ENCODE measurements at regions not wholly inside any gene's neighbourhood (a gene's known extent, or its start where the extent isn't known, plus 50 kb on each side); places are given as distances from the start of the nearest gene placed in this dataset.

DNA sequence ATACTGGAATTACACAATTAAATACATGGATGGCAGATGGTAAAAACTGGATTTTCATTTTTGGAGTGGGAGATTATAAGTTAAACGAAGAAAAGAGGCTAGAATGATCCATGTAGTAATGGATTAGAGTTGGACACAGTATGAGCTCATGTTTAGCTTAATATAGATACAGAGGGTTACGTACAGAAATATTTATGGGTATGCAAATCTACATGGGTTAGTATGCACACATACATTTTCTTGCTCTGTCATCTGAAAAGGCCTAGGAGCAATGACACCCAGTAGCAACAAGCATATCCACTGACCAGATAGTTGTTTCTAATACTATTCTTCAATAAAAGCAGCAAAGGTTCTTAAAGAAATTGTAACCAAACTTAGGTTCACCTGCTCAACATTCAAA, 366.4 kb downstream of the SEMA3D start:
- Histone ChIP-seq H3K4me2 (ENCODE audit: low read length) (no peak overlapping the region), H4K20me1 (ENCODE audit: low read length) (no peaks in the 10 kb centered on the region), H3K27ac (ENCODE audit: low read length) (no peak overlapping the region), H2AFZ (ENCODE audit: low read length) (no peak overlapping the region), H3K9ac (ENCODE audit: low read length) (no peak overlapping the region), H3K9me2 (replicated peaks; ENCODE audit: low read length) (no peaks in the 10 kb centered on the region), H3K9me3 (ENCODE audit: low read length) (no peaks in the 10 kb centered on the region), H3K4me1 (ENCODE audit: insufficient read depth, low read length) (no peaks in the 10 kb centered on the region), H3K27me3 (ENCODE audit: low read length) (no peaks in the 10 kb centered on the region), H3K79me2 (ENCODE audit: low read length) (no peaks in the 10 kb centered on the region), H3K4me3 (ENCODE audit: low read length) (no peak overlapping the region), H3K36me3 (ENCODE audit: low read depth, low read length) (no peaks in the 10 kb centered on the region), H3F3A (ENCODE audit: low read length, unreplicated experiment) (no peaks in the 10 kb centered on the region)
- BruUV-seq (replicated peaks) = no TSS peak
- ChIA-PET POLR2A (ENCODE audit: unreplicated experiment) (no interaction called here), CTCF (no interaction called here)
- TF ChIP-seq, protein P1, sequence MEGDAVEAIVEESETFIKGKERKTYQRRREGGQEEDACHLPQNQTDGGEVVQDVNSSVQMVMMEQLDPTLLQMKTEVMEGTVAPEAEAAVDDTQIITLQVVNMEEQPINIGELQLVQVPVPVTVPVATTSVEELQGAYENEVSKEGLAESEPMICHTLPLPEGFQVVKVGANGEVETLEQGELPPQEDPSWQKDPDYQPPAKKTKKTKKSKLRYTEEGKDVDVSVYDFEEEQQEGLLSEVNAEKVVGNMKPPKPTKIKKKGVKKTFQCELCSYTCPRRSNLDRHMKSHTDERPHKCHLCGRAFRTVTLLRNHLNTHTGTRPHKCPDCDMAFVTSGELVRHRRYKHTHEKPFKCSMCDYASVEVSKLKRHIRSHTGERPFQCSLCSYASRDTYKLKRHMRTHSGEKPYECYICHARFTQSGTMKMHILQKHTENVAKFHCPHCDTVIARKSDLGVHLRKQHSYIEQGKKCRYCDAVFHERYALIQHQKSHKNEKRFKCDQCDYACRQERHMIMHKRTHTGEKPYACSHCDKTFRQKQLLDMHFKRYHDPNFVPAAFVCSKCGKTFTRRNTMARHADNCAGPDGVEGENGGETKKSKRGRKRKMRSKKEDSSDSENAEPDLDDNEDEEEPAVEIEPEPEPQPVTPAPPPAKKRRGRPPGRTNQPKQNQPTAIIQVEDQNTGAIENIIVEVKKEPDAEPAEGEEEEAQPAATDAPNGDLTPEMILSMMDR (conservative IDR thresholded peaks at IDR 0.05; ENCODE audit: low read depth, low read length) = no peak
- ATAC-seq (no peak), DNase-seq (no peak)
- intact Hi-C loops (cut with micrococcal nuclease) = no loop called here

DNA sequence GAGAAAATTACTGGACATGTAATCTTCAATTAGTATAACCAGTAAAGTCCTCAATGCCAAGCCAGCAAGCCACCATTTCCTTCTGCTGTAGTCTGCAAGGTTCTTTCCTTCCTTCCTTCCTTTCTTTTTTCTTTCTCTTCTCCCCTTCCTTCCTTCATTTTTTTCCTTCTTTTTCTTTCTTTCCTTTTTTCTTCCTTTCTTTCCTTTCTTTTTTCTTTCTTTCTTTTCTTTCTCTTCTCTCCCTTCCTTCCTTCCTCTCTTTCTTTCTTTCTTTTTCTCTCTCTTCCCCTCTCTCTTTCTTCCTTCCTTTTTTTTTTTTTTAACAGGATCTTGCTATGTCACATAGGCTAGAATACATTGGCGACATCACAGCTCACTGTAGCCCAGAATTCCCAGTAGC, 369.8 kb downstream of the SEMA3D start:
- no peak for TF ChIP-seq EZH2phosphoT487 (IDR thresholded peaks at IDR 0.05; ENCODE audit: borderline replicate concordance, low read length)
- TF ChIP-seq, protein P1 (conservative IDR thresholded peaks at IDR 0.05; ENCODE audit: low read depth, low read length) = no peak
- POLR2A ChIA-PET (ENCODE audit: unreplicated experiment) = interaction anchor here (0.7 kb wide), 1 partner anchor 834 kb away, joined by 3 read pairs; no protein-coding TSS in a partner anchor
- no TSS peak for BruUV-seq (replicated peaks)

DNA sequence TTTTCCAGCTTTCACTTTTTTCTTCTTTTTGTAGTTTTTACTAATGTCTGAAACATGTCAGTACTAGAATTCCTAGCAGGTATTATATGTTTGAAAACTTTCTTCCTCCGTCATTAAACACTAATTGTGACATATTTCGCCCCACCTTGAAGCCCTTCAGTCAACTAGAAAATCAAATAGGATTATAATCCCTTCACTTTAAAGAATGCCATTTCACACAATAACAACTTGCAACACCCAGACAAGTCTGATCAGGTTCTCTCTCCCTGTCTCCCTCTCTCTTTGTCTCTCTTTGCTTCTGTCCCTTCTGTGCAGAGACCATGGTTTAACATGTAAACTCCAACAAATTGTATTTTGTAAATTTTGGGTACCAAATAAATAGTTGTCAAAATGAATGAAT, 373.5 kb downstream of the SEMA3D start:
- no peak for ATAC-seq
- H3K4me2 ChIP-seq (ENCODE audit: low read length) = no peak overlapping the region
- POLR2A ChIA-PET (ENCODE audit: unreplicated experiment) = no interaction called here

More for the DNA sequence above, 369.8 kb downstream of the SEMA3D start:
- CTCF ChIA-PET = no interaction called here
- H3K4me3 ChIP-seq (ENCODE audit: low read length) = no peak overlapping the region
- H3K27ac ChIP-seq (ENCODE audit: low read length) = no peak overlapping the region
- no peaks in the 10 kb centered on the region for H3F3A ChIP-seq (ENCODE audit: low read length, unreplicated experiment)
- no peaks in the 10 kb centered on the region for H3K36me3 ChIP-seq (ENCODE audit: low read depth, low read length)
- DNase-seq = no peak
- intact Hi-C loops (cut with micrococcal nuclease) = no loop called here
- H3K79me2 ChIP-seq (ENCODE audit: low read length) = no peaks in the 10 kb centered on the region
- no peaks in the 10 kb centered on the region for H3K4me1 ChIP-seq (ENCODE audit: insufficient read depth, low read length)
- H3K9me3 ChIP-seq (ENCODE audit: low read length) = no peaks in the 10 kb centered on the region
- no peak overlapping the region for H3K9ac ChIP-seq (ENCODE audit: low read length)
- no peak overlapping the region for H3K4me2 ChIP-seq (ENCODE audit: low read length)
- H3K9me2 ChIP-seq (replicated peaks; ENCODE audit: low read length) = no peaks in the 10 kb centered on the region
- H3K27me3 ChIP-seq (ENCODE audit: low read length) = no peaks in the 10 kb centered on the region
- ATAC-seq = no peak
- no peaks in the 10 kb centered on the region for H4K20me1 ChIP-seq (ENCODE audit: low read length)
- H2AFZ ChIP-seq (ENCODE audit: low read length) = no peak overlapping the region

More for the DNA sequence above, 373.5 kb downstream of the SEMA3D start:
- H3K36me3 ChIP-seq (ENCODE audit: low read depth, low read length) = no peaks in the 10 kb centered on the region
- intact Hi-C loops (cut with micrococcal nuclease) = no loop called here
- no peak for DNase-seq
- H3K79me2 ChIP-seq (ENCODE audit: low read length) = no peaks in the 10 kb centered on the region
- no peaks in the 10 kb centered on the region for H3K9me3 ChIP-seq (ENCODE audit: low read length)
- H3K4me1 ChIP-seq (ENCODE audit: insufficient read depth, low read length) = no peaks in the 10 kb centered on the region
- TF ChIP-seq, protein P1 (conservative IDR thresholded peaks at IDR 0.05; ENCODE audit: low read depth, low read length) = no peak
- TF ChIP-seq EZH2 (IDR thresholded peaks at IDR 0.05; ENCODE audit: low read length, unreplicated experiment) (no peak), EZH2phosphoT487 (IDR thresholded peaks at IDR 0.05; ENCODE audit: borderline replicate concordance, low read length) (no peak)
- H3K4me3 ChIP-seq (ENCODE audit: low read length) = no peak overlapping the region
- H3K9ac ChIP-seq (ENCODE audit: low read length) = no peak overlapping the region
- no peaks in the 10 kb centered on the region for H3F3A ChIP-seq (ENCODE audit: low read length, unreplicated experiment)
- H4K20me1 ChIP-seq (ENCODE audit: low read length) = no peaks in the 10 kb centered on the region
- H3K27me3 ChIP-seq (ENCODE audit: low read length) = no peaks in the 10 kb centered on the region
- BruUV-seq (replicated peaks) = no TSS peak
- H3K9me2 ChIP-seq (replicated peaks; ENCODE audit: low read length) = no peaks in the 10 kb centered on the region
- no peak overlapping the region for H2AFZ ChIP-seq (ENCODE audit: low read length)
- no peak overlapping the region for H3K27ac ChIP-seq (ENCODE audit: low read length)
- CTCF ChIA-PET = no interaction called here

Data from PC-3 (cell line).